GM12891 (cell line): ENCODE measurements at regions not wholly inside any gene's neighbourhood (a gene's known extent, or its start where the extent isn't known, plus 50 kb on each side); places are given as distances from the start of the nearest gene placed in this dataset.

ENCODE experiments used
- PAX5 ChIP-seq: IDR thresholded peaks from 2 replicates; pipeline ENCODE4 v1.6.1; 2011; ENCODE audit warnings: low read length, moderate library complexity, mild to moderate bottlenecking; ENCODE audit not compliant: insufficient read depth, severe bottlenecking
- POLR2A ChIP-seq: IDR thresholded peaks from 2 replicates; pipeline ENCODE4 v1.6.1; 2011; ENCODE audit warnings: low read depth, low read length, control low read depth
- POLR2AphosphoS5 ChIP-seq: IDR thresholded peaks from 2 replicates; pipeline ENCODE4 v1.6.1; 2011; ENCODE audit warnings: low read depth, low read length, control low read depth
- TAF1 ChIP-seq: IDR thresholded peaks from 2 replicates; pipeline ENCODE4 v1.6.1; 2011; ENCODE audit warnings: low read depth, low read length, control low read depth

GRCh38 chr16:50472472-50472871, 75.7 kb upstream of the NKD1 start:
- TF ChIP-seq POLR2AphosphoS5: no peak
- TF ChIP-seq POLR2A: no peak
- no peak for TF ChIP-seq TAF1
- no peak for TF ChIP-seq PAX5
